Globus pallidus (tissue), 1 donor: ENCODE measurements at regions not wholly inside any gene's neighbourhood (a gene's known extent, or its start where the extent isn't known, plus 50 kb on each side); places are given as distances from the start of the nearest gene placed in this dataset.

Experiments
- DNase-seq: peaks from one replicate; pipeline ENCODE4 v3.0.0-alpha.2; 2015; ENCODE audit warnings: low spot score

- no peak for DNase-seq
These were observed 133.7 kb upstream of the ASTN2 start for GRCh38 chr9:117548556-117548955.

DNA sequence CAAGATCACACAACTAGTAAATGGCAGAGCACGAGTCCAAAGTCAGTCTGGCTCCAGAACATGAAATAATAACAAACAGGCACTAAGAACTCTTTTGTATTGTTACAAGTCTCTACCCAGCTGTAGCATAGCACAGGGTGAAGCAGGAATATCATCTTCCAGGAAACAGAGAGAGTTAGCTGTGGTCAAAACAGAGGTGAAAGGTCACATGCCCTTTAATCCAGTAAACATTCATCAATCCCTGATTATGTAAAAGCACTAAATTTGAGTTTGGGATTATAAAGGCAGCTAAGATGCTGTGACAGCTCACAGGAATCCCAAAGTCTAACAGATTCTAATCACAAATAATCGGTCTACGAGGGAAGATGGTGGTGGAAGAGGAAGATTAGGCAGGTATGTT, 133.0 kb upstream of the ASTN2 start:
- no peak for DNase-seq

- DNase-seq: no peak
These were observed 132.2 kb upstream of the ASTN2 start for GRCh38 chr9:117546894-117547678.

DNA sequence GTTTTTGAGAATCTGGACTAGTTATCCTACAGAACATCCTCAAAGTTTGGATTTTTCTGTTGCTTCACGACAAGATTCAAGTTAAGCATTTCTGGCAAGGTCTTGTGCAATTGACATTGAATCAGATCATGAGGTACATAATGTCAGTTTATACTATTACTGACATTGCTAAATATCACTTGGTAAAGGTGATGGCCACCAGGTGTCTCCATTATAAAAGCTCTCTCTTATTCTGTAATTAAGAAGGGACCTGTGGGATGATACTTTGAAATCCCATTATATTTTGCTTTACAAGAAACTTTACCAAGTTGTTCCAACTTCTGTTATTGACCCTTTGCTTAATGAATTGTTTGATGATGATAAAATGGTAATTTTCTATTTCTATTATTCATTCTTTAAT, 131.0 kb upstream of the ASTN2 start:
- no peak for DNase-seq

DNA sequence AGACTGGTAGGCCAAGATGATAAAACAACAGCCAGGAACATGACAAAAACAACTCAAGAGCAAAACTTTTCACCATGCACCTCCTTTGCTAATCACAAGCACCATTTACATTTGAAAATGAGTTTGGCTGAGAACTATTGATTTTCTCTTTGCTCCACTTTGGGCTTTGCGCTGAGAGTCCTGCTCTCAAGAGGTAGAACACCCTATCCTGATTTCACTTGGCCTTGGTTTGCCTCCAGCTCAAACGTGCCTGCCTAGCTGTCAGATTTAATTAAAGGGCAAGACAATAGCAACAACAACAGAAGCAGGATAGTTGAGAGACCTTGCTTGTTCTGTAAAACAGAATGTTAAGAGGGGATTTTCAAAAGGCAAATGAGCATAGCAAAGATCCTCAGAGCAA, 128.2 kb upstream of the ASTN2 start:
- DNase-seq: no peak

- no peak for DNase-seq
These were observed 127.2 kb upstream of the ASTN2 start for GRCh38 chr9:117542021-117542420.

DNA sequence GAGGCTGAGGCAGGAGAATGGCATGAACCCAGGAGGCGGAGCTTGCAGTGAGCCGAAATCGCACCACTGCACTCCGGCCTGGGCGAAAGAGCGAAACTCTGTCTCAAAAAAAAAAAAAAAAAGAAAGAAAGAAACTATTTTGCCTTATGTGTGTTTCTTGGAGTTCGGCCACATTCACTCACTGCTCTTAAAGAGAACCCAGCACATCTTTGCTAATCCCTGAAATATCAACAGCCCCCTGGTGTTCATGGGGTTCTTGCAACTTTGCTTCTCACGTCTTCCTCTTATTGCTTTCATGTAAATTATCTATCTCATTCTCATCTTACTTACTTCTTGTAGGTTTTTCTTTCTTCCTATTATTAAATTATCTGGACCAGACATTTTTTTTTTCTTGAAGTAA, 126.3 kb upstream of the ASTN2 start:
- no peak for DNase-seq

GRCh38 chr9:117535973-117536372, 121.1 kb upstream of the ASTN2 start:
- no peak for DNase-seq

DNA sequence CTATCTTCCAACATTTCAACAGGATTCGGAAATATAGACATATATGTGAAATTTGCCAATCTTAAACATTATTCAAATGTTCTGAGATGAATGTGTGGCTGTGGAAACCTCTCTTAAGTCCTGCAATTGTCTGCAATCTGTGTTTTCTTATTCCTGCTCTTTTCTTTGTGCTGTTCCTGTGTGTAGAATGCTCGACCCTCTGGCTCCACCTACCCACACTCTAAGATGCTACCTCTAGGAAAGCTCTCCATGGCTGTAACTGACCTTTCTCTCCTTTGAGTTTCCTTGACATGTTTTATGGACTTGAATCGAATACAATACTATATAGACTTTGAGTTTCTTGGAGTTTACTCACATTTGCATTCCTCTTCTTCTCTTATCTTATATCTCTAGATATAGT, 120.6 kb upstream of the ASTN2 start:
- DNase-seq: peak; percentile 20

DNA sequence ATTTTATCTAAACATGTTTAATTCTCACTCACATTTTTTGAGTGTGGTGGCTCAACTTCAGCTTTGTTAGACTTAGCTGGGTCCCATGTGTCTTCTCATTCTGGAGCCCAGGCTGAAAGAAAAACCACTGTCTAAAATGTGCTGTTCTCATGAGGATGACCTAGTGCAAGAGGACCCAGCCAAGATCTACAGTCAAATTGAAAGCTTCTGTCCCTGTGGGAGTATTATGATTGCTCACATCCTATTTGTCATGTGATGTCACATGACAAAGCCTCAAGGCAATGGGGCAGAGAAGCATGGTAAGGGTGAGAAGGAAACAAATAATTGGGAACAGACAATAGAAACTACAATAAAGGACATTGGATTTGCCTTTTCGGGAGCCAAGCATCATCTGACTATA, 113.4 kb upstream of the ASTN2 start:
- DNase-seq: no peak

DNA sequence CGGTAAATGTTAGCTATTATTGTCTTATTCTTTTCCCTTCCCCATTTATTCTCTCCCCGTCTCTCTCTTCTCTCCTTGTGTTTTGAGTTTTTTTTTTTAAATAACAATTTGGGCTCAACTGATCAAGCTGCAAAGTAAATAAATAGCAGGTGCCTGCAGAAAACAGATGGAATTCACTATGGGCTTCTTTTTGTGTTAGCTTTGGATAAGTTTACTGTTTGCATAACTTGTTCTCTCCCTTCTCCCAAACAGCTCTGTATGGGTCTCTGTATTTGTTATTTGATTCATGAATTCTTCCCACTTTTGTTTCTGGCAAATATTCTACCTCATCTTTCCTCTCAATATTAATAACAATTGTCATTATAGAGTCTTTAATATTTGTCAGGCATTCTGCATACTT, 111.8 kb upstream of the ASTN2 start:
- DNase-seq: no peak

GRCh38 chr9:117523531-117524153, 108.8 kb upstream of the ASTN2 start:
- peak; percentile 15 for DNase-seq

- DNase-seq: no peak
These were observed 106.4 kb upstream of the ASTN2 start for GRCh38 chr9:117521293-117521692.

DNA sequence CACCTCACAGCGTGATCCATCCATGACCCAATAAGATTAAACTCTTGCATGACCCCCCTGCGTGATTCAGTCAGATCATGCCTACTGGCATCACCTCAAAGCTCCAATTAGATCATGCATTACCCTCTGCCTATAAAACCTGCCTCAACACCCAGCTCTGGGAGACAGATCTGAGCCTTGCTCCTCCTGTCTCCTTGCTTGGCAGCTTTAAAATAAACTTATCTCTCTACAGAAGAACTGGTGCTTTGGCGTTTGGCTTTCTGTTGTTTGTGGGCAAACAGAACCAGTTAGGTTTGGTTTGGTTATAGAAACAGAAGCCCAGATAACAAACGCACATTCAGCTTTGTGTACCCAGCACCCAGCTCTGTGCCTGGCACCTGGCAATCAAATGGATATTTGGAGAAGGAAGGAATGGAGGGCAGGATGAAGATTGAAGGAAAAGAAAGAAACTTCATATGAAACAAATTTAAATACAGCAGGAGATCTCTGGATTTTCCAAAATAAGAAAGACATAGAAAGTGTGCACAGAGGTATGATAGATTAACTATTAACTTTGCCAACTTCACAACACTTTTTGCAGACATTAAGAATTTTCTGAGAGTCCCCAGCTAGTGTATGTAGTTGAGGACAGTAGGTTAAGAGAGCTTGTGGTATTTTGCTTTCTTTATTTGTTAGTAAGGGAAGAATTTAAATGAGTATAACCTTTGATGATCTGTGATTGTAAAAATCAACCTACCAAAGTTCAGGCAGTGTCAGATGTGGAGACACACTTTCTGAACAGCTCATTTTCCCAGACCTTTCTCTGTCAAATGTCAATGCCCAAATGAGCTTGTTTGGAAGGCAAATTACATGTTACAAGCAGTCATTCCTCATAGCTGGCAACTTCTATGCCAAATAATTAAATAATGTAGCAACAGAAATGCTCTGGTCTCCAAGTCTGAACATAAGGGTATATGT, 102.1 kb upstream of the ASTN2 start:
- DNase-seq: no peak

GRCh38 chr9:117511852-117512481, 97.1 kb upstream of the ASTN2 start:
- DNase-seq: no peak

GRCh38 chr9:117496307-117496706, 81.5 kb upstream of the ASTN2 start:
- DNase-seq: no peak

DNA sequence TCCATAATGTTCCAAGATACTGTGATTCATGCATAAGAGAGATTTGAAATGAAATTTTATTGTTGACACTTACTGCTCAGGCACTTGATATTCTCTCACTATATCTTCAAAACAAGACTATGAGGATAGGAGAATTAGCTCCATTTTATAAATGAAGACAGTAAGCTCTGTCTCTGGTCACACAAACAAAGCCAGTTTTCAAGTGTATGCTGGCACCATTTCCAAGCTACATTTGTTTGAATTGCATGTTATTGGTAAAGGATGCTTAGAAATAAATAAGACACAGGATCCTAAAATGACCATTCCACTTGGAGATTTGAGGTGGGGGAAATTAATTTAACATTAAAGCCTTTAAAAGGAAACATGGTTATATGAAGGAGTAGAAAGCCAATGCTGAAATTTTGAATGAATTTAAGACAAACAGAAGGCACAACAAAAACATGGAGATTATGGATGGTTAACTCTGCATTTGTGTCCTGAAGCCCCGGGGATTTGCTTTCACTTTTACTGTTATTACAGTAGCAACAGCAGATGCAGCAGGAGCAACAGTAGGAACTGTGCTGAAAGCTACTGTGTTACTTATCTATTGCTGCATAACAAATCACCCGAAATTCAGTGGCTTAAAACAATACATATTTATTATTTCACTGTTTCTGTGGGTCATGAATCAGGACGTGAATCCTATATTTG, 79.7 kb upstream of the ASTN2 start:
- DNase-seq: peak; percentile 85

DNA sequence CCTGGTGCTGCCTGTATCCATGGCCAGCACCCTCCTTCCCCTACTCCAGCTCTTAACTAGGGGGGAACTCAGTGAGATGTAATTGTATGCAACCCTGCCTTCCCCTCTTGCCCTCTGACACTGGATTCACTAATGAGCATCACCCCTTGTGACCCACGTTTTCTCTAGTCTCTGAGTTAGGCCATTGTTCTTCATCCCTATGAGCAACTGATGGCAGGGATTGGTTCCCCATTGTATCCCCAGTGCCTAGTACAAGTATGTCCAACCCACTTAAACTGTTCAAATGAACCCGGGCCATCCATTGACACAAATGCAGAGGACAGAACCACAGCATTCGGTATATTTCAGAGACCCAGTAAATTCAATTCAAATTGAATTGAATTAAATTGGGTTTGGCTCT, 77.6 kb upstream of the ASTN2 start:
- DNase-seq: peak; percentile 89

GRCh38 chr9:117491491-117491890, 76.6 kb upstream of the ASTN2 start:
- no peak for DNase-seq

GRCh38 chr9:117490199-117490598, 75.3 kb upstream of the ASTN2 start:
- no peak for DNase-seq

GRCh38 chr9:117488659-117489058, 73.8 kb upstream of the ASTN2 start:
- DNase-seq: no peak
